Calu3 (cell line): ENCODE measurements at regions not wholly inside any gene's neighbourhood (a gene's known extent, or its start where the extent isn't known, plus 50 kb on each side); places are given as distances from the start of the nearest gene placed in this dataset.

Experiments
- BruUV-seq: library from RNA; stranded (reverse); fragments of 400-500 nt; replicated peaks from 2 replicates; lab custom pipeline; 2021; lab: Mats Ljungman, UMichigan
- CTCF ChIA-PET: fragments of 300-600 bp; sonication (Branson Sonifier 250); formaldehyde crosslinking; loops from one replicate; lab custom pipeline; 2022; ENCODE audit warnings: antibody characterized with exemption; lab: Charles Lee
- DNase-seq: peaks from one replicate; pipeline ENCODE4 v3.0.0; 2022
- H3K27ac Mint-ChIP-seq: one replicate; pipeline ENCODE4 v1.8.0; 2022; ENCODE audit warnings: mixed read lengths; ENCODE audit not compliant: unreplicated experiment
- H3K27me3 Mint-ChIP-seq: one replicate; pipeline ENCODE4 v1.8.0; 2022; ENCODE audit warnings: mixed read lengths; ENCODE audit not compliant: unreplicated experiment
- H3K36me3 Mint-ChIP-seq: one replicate; pipeline ENCODE4 v1.8.0; 2022; ENCODE audit warnings: mild to moderate bottlenecking, moderate library complexity, mixed read lengths; ENCODE audit not compliant: insufficient read depth, unreplicated experiment
- H3K4me1 Mint-ChIP-seq: one replicate; pipeline ENCODE4 v1.8.0; 2022; ENCODE audit warnings: mild to moderate bottlenecking, low read depth, mixed read lengths; ENCODE audit not compliant: unreplicated experiment
- H3K4me3 Mint-ChIP-seq: one replicate; pipeline ENCODE4 v1.8.0; 2022; ENCODE audit warnings: mild to moderate bottlenecking, low read depth, moderate library complexity, mixed read lengths; ENCODE audit not compliant: unreplicated experiment
- H3K9me3 Mint-ChIP-seq: one replicate; pipeline ENCODE4 v1.8.0; 2022; ENCODE audit warnings: low read depth, mixed read lengths; ENCODE audit not compliant: unreplicated experiment
- CTCF ChIP-seq: fragments of 200-600 bp; IDR thresholded peaks from one replicate; pipeline ENCODE4 v1.8.0; 2022; ENCODE audit warnings: antibody characterized with exemption; ENCODE audit not compliant: unreplicated experiment
- intact Hi-C: fragments of 100-400 bp; cut with micrococcal nuclease; formaldehyde crosslinking; loops from one replicate; pipeline ENCODE4 v1.10.0; 2022; ENCODE audit not compliant: unreplicated experiment

GRCh38 chr1:164296172-164296571 is 262.8 kb upstream of the PBX1 start:
- no peak for DNase-seq
- Mint-ChIP-seq H3K4me1 (no peaks in the 10 kb centered on the region), H3K27ac (no peak overlapping the region), H3K4me3 (no peak overlapping the region), H3K27me3 (no peaks in the 10 kb centered on the region), H3K36me3 (no peaks in the 10 kb centered on the region), H3K9me3 (peaks cover 10% of the 10 kb centered on the region)
- no peak for TF ChIP-seq CTCF
- CTCF ChIA-PET, result no interaction called here
- intact Hi-C loops, result no loop called here
- BruUV-seq, result no TSS peak

- Mint-ChIP-seq H3K9me3 (peaks cover 11% of the 10 kb centered on the region), H3K4me3 (no peak overlapping the region), H3K36me3 (no peaks in the 10 kb centered on the region), H3K27ac (no peak overlapping the region), H3K27me3 (no peaks in the 10 kb centered on the region), H3K4me1 (no peaks in the 10 kb centered on the region)
- CTCF ChIA-PET, result no interaction called here
- no peak for DNase-seq
- BruUV-seq, result no TSS peak
- no peak for TF ChIP-seq CTCF
- intact Hi-C loops, result no loop called here
Observed at GRCh38 chr1:164308101-164308500, 250.9 kb upstream of the PBX1 start.

GRCh38 chr1:164310166-164310565 is 248.8 kb upstream of the PBX1 start:
- H3K27ac Mint-ChIP-seq, result no peak overlapping the region
- peaks cover 4% of the 10 kb centered on the region for H3K9me3 Mint-ChIP-seq
- H3K4me3 Mint-ChIP-seq, result no peak overlapping the region
- H3K27me3 Mint-ChIP-seq, result no peaks in the 10 kb centered on the region
- CTCF ChIA-PET, result no interaction called here
- H3K36me3 Mint-ChIP-seq, result no peaks in the 10 kb centered on the region
- no TSS peak for BruUV-seq
- no peak for TF ChIP-seq CTCF
- intact Hi-C loops, result no loop called here
- H3K4me1 Mint-ChIP-seq, result no peaks in the 10 kb centered on the region
- DNase-seq, result no peak

GRCh38 chr1:164311377-164311776 is 247.6 kb upstream of the PBX1 start:
- Mint-ChIP-seq H3K36me3 (no peaks in the 10 kb centered on the region), H3K27me3 (no peaks in the 10 kb centered on the region), H3K27ac (no peak overlapping the region), H3K4me3 (no peak overlapping the region), H3K9me3 (no peaks in the 10 kb centered on the region), H3K4me1 (no peaks in the 10 kb centered on the region)
- intact Hi-C loops, result no loop called here
- CTCF ChIA-PET, result no interaction called here
- BruUV-seq, result no TSS peak
- no peak for DNase-seq
- TF ChIP-seq CTCF, result no peak
